ENCODE measurements at regions not wholly inside any gene's neighbourhood (a gene's known extent, or its start where the extent isn't known, plus 50 kb on each side); places are given as distances from the start of the nearest gene placed in this dataset.

GRCh38 chr9:129379181-129379836 is 201.2 kb upstream of the IER5L start:
- no peak for DNase-seq

DNA sequence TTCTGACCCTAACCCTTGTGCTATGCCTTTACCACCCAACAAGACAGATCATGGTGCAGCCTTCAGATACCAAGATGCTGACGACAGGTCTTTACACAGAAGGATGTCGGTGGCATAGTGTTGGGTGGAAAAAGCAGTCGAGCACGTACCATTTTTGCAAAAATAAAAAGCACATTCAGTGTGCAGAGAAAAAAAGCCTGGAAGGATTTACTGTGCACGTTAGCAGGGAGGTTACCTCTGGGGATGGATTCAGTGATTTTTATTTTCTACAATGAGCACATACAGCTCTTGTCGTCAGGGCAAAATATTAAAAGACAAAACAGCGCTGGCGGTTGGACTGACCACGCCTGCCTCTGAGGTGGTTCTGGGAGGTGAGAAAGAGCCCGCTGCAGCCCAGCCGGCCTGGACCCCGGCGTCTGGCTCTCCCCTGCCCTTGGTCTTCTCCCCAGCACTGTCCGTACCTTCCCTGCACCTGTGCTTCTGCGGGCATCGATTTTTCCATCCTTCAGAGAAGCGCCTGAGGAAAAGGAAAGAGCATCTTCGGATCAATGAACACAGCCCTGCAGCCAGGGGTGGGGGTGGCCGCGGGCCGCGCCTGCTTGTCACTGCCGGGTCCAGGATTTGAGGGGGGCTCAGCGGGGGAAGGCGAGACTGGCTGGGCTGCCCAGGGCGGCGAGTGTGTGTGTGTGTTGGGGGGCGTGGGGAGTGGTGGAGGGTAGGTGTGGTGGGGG is 200.0 kb upstream of the IER5L start:
- no peak for DNase-seq

DNA sequence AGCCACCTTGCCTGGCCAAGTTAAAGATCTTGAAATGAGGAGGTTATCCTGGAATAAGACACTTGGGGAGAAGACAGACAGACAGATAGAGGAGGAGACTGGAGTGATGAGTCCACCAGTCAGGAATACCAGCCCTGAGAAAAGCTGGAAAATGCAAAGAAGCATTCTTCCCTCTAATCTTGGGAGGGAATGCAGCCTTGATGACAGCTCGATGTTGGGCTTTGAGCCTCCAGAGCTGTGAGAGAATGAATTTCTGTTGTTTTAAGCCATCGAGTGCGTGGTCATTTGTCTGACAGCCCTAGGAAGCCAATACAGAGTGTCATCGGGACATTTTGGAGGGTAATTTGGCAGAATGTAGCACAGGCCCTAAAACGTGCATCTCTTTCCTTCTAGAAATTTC is 199.1 kb upstream of the IER5L start:
- DNase-seq = no peak

- no peak for DNase-seq
Measured at GRCh38 chr9:129375845-129376244, 197.8 kb upstream of the IER5L start.

- DNase-seq = no peak
Measured at GRCh38 chr9:129374651-129375050, 196.6 kb upstream of the IER5L start.

DNA sequence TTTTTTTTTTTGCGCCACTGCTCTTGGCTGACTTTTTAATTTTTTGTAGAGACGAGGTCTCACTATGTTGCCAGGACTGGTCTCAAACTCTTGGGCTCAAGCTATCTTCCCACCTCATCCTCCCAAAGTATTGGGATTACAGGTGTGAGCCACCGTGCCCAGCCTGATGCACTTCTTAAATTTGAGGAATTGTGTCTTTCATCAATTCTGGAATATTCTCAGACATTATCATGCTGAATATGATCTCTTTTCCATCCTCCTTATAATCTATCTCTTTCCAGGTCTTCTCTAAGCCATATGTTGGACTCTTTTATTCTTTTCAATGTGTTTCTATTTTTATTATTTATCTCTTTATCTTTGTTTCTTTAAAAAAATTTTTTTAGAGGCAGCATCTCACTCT is 196.2 kb upstream of the IER5L start:
- no peak for DNase-seq

DNA sequence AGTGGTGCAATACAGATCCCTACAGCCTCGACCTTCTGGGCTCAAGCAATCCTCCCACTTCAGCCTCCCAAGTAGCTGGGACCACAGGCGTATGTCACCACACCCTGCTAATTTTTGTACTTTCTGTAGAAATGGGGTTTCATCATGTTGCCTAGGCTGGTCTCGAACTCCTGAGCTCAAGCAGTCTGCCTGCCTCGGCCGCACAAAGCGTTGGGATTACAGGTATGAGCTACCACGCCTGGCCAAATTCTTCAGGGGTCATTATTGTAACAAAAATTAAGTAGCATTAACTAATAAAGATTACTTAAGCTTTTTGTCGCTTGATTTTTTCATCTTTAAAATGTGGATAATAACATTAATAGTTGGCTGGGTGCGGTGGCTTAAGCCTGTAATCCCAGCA is 195.3 kb upstream of the IER5L start:
- DNase-seq = no peak

DNA sequence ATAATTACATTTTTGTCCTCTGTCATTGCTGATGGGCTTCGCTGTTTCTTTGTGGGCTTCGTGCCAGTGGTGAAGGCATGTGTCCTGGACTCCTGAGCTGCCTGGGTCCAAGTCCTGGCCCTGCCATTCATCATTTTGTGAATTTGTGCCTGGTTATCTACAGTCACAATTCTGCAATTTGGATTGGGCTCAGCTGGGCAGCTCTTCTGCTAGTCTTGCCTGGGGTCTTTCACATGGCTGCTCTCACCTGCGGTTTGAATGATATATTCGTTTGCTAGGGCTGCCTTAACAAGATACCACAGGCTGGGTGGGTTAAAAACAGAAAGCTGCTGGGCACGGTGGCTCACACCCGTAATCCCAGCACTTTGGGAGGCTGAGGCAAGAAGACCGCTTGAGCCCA is 192.7 kb upstream of the IER5L start:
- DNase-seq = no peak

- DNase-seq = no peak
Measured at GRCh38 chr9:129368444-129368978, 190.4 kb upstream of the IER5L start.

- DNase-seq = no peak
Measured at GRCh38 chr9:129367287-129367686, 189.2 kb upstream of the IER5L start.

DNA sequence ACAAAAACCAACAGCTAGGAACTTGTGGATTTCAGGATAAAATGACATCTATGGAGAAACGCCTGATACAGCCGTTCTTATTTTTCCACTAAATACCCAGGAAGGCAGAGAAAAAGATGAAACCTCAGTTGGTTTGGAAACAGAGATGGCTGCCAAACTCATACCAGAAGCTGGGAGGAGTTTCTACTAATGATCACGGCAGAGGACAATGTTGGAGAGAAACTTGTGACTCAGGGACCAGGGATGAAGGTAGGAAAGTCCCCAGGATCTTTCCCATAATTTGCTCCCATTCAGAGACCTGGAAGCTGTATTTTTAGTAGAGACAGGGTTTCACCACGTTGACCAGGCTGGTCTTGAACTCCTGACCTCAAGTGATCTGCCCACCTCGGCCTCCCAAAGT is 187.1 kb upstream of the IER5L start:
- DNase-seq = no peak

- no peak for DNase-seq
Measured at GRCh38 chr9:129363216-129363873, 185.3 kb upstream of the IER5L start.

- DNase-seq = no peak
Measured at GRCh38 chr9:129362287-129363000, 184.4 kb upstream of the IER5L start.

GRCh38 chr9:129361196-129361595 is 183.1 kb upstream of the IER5L start:
- DNase-seq = no peak

- DNase-seq = no peak
Measured at GRCh38 chr9:129359916-129360536, 182.0 kb upstream of the IER5L start.

DNA sequence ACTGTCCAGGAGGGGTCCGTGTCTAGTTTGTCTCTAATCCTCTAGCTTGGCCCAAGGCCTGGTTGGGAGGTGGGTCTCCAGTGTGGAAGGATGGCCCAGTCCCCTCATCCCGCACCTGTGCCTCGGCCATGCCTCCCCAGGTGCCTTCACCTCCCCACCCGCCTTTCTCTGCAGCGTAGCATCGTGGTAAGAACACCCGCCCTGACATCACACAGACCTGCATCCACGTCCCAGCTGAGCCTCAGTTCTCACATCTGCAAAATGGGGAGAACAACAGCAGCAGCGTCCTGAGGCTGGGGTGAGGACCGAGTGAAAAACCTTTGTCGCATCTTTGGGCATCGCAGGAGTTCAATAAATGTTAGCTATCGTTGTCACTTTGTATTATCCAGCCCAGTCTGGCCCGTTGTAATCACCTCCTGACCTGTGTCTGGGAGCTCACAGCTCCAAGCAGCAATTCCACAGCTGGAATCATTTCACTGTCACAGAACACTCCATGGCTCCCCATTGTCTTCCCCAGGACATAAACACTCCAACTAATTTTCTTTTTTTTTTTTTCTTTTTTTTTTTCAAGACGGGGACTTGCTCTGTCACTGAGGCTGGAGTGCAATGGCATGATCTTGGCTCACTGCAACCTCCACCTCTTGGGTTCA is 181.2 kb upstream of the IER5L start:
- no peak for DNase-seq

DNA sequence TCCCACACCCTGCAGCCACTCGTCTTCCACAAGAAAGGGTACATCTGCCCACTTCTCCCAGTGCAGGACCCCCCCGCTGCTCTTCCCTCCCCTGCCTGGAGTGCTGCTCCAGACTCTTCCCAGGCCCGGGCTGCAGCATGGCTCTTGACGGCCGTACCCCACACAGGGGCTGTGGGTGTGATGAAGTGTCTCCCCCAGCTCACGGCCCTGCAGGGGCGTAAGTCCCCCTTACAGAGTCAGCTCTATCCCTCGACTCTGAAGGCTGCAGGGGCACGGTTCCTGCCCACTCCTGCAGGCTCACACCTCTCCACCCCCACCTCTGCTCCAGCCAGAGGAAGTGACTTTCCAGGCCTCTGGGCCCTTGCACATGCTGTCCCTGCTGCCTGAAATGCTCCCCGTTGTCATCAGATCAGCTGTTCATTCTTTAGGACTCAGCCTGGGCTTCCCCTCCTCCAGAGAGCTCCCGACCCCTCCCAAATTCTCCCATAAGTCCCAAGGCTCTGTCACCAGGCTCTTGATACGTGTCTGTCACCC is 180.6 kb upstream of the IER5L start:
- no peak for DNase-seq

DNA sequence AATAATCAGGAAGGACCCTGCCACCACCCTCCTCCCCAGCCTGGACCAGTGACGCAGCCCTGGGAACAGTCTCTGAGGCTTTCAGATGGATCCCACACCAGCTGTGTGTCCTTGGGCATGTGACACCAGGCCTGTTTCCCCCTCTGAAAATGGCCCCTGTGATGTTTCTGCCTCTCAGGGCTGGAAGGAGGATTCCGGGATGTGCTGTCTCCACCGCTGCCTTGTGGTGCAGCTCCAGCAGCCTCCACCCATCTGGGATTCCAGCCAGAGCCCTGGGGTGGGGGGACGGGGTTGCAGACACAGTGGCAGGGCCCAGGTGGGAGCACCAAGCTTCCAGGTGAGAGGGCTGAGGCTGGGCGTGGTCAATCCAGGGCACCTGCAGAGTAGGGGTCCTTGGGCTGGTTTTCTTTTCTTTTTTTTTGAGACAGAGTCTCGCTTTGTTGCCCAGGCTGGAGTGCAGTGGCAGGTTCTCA is 179.7 kb upstream of the IER5L start:
- DNase-seq = no peak

- no peak for DNase-seq
Measured at GRCh38 chr9:129356871-129357772, 179.1 kb upstream of the IER5L start.

DNA sequence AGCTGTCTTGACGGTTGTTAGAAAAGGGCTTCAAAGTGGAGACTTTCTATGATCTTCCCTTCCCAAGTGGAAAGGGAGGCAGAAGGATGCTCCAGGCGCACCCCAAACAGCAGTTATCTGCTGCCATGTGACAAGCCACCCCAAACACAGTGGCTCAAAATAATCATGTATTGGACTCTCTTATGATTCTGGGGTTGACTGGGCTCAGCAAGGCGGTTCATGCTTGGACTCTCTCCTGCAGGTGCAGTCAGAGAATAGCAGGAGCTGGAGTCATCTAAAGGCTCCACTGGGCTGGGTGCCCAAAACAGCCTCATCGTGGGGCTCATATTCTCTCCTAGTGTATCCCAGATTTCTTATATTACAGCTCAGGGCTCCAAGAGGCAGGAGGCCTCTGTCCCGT is 177.6 kb upstream of the IER5L start:
- no peak for DNase-seq

DNA sequence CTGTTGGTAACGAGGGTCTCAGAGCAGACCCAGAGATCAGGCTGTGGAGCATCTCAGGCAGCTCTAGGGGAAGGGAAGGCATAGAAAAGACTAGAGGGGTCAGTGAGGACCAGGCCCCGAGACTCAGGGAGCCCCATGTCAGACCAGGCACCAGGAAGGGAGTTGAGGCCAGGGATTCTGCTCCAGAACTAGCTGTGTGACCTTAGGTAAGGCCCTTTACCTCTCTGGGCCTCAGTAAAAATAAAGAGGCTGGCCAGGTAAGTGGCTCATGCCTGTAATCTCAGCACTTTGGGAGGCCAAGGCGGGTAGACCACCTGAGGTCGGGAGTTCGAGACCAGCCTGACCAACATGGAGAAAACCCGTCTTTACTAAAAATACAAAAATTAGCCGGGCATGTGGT is 176.4 kb upstream of the IER5L start:
- DNase-seq = no peak
